ENCODE measurements at regions not wholly inside any gene's neighbourhood (a gene's known extent, or its start where the extent isn't known, plus 50 kb on each side); places are given as distances from the start of the nearest gene placed in this dataset.

DNA sequence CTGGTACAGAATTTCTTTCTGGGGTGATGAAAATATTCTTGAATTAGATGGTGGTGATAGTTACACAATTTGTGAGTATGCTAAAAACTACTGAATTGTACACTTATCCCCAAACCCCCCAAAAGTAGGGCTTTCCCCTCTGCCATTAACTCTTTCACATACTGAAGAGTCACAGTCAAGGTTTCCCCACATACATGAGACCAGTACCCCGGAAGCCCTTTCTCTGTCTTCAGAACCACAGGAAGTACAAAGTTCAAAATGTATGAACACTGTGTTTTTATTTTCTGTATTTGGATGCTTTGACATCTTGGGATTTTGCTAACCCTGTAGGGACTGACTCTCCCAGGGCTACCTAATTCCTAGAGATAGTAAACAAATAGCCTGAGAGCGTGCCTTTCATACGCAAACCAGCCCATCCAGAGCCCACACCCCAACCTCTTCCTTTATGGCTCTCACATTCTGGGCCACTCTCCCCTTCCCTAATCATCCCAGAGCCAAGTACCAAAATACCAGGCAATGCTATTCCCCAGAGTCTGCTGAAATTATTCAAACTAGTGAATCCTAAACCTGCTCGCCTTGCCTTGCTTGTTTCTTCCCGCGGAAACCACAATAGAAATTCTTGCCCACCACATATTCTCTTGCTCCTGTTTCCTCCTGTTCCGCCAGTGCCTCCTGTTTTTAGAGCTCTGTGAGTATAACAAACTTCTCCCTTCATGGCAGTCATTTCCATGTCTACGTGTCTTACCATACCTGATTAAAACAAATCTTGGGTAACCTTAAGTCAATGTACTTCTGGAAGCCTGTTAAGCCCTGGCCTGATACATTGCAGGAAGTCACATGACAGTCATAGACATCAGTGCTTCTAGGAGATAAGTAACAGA is 524.8 kb downstream of the FUT8 start:
- Histone ChIP-seq H3K4me3 (no peak overlapping the region), H3K9me3 (no peaks in the 10 kb centered on the region), H3K27me3 (no peaks in the 10 kb centered on the region), H3K36me3 (no peaks in the 10 kb centered on the region), H3K4me1 (no peaks in the 10 kb centered on the region), H3K27ac (no peak overlapping the region)
- ATAC-seq, result no peak
- no peak for TF ChIP-seq EP300 (IDR thresholded peaks at IDR 0.05)
- TF ChIP-seq POLR2AphosphoS5 (IDR thresholded peaks at IDR 0.05), result no peak
- TF ChIP-seq, protein P1, sequence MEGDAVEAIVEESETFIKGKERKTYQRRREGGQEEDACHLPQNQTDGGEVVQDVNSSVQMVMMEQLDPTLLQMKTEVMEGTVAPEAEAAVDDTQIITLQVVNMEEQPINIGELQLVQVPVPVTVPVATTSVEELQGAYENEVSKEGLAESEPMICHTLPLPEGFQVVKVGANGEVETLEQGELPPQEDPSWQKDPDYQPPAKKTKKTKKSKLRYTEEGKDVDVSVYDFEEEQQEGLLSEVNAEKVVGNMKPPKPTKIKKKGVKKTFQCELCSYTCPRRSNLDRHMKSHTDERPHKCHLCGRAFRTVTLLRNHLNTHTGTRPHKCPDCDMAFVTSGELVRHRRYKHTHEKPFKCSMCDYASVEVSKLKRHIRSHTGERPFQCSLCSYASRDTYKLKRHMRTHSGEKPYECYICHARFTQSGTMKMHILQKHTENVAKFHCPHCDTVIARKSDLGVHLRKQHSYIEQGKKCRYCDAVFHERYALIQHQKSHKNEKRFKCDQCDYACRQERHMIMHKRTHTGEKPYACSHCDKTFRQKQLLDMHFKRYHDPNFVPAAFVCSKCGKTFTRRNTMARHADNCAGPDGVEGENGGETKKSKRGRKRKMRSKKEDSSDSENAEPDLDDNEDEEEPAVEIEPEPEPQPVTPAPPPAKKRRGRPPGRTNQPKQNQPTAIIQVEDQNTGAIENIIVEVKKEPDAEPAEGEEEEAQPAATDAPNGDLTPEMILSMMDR (IDR thresholded peaks at IDR 0.05), result no peak
- 82 to 85% methylated on average over 8 of the region's 8 CpGs for WGBS, 2 donors (ENCODE audit: low coverage in 1 of 2)

- Histone ChIP-seq H3K9me3 (no peaks in the 10 kb centered on the region), H3K36me3 (no peaks in the 10 kb centered on the region), H3K4me1 (no peaks in the 10 kb centered on the region), H3K4me3 (no peak overlapping the region), H3K27ac (no peak overlapping the region), H3K27me3 (no peaks in the 10 kb centered on the region)
- TF ChIP-seq, protein P1 (IDR thresholded peaks at IDR 0.05), result no peak
- TF ChIP-seq POLR2AphosphoS5 (IDR thresholded peaks at IDR 0.05) (no peak), EP300 (IDR thresholded peaks at IDR 0.05) (no peak), POLR2A (IDR thresholded peaks at IDR 0.05) (no peak)
- no peak for ATAC-seq
These were observed 525.4 kb downstream of the FUT8 start for GRCh38 chr14:65937960-65938316.

- no peak overlapping the region for H3K4me3 ChIP-seq
- H3K27ac ChIP-seq, result no peak overlapping the region
- no peaks in the 10 kb centered on the region for H3K27me3 ChIP-seq
- 77 to 85% methylated on average over 2 of the region's 2 CpGs for WGBS, 2 donors (ENCODE audit: low coverage in 1 of 2)
- no peaks in the 10 kb centered on the region for H3K36me3 ChIP-seq
- H3K9me3 ChIP-seq, result no peaks in the 10 kb centered on the region
- no peak for ATAC-seq
- H3K4me1 ChIP-seq, result no peaks in the 10 kb centered on the region
- TF ChIP-seq POLR2A (IDR thresholded peaks at IDR 0.05) (no peak), POLR2AphosphoS5 (IDR thresholded peaks at IDR 0.05) (no peak), EP300 (IDR thresholded peaks at IDR 0.05) (no peak)
- TF ChIP-seq, protein P1 (IDR thresholded peaks at IDR 0.05), result no peak
These were observed 526.2 kb downstream of the FUT8 start for GRCh38 chr14:65938738-65939137.

GRCh38 chr14:65939184-65939583 is 526.7 kb downstream of the FUT8 start:
- Histone ChIP-seq H3K9me3 (no peaks in the 10 kb centered on the region), H3K36me3 (no peaks in the 10 kb centered on the region), H3K4me1 (no peaks in the 10 kb centered on the region), H3K4me3 (no peak overlapping the region), H3K27me3 (no peaks in the 10 kb centered on the region), H3K27ac (no peak overlapping the region)
- no peak for ATAC-seq
- 88 to 93% methylated on average over 1 of the region's 1 CpG for WGBS, 2 donors (ENCODE audit: low coverage in 1 of 2)
- TF ChIP-seq POLR2AphosphoS5 (IDR thresholded peaks at IDR 0.05) (no peak), POLR2A (IDR thresholded peaks at IDR 0.05) (no peak), EP300 (IDR thresholded peaks at IDR 0.05) (no peak)
- TF ChIP-seq, protein P1 (IDR thresholded peaks at IDR 0.05), result no peak

- no peak overlapping the region for H3K4me3 ChIP-seq
- no peaks in the 10 kb centered on the region for H3K9me3 ChIP-seq
- no peak for ATAC-seq
- no peak overlapping the region for H3K27ac ChIP-seq
- WGBS, 2 donors (ENCODE audit: low coverage in 1 of 2), result 81 to 100% methylated on average over 3 to 9 of the region's 9 CpGs
- no peaks in the 10 kb centered on the region for H3K36me3 ChIP-seq
- no peaks in the 10 kb centered on the region for H3K4me1 ChIP-seq
- no peaks in the 10 kb centered on the region for H3K27me3 ChIP-seq
- TF ChIP-seq, protein P1 (IDR thresholded peaks at IDR 0.05), result no peak
- no peak for TF ChIP-seq EP300 (IDR thresholded peaks at IDR 0.05)
- no peak for TF ChIP-seq POLR2A (IDR thresholded peaks at IDR 0.05)
- no peak for TF ChIP-seq POLR2AphosphoS5 (IDR thresholded peaks at IDR 0.05)
These were observed 527.7 kb downstream of the FUT8 start for GRCh38 chr14:65940056-65940735.
